ENCODE measurements at regions not wholly inside any gene's neighbourhood (a gene's known extent, or its start where the extent isn't known, plus 50 kb on each side); places are given as distances from the start of the nearest gene placed in this dataset.

- no peaks in the 10 kb centered on the region for H3K79me2 ChIP-seq (ENCODE audit: low read length)
- no peak overlapping the region for H3K4me3 ChIP-seq (ENCODE audit: low read length)
- no peaks in the 10 kb centered on the region for H3K9me2 ChIP-seq (replicated peaks; ENCODE audit: insufficient read depth, low read length)
- no peak overlapping the region for H3K4me2 ChIP-seq (ENCODE audit: low read depth, low read length)
- H3K9ac ChIP-seq (ENCODE audit: low read length): no peak overlapping the region
- H3K27me3 ChIP-seq (replicated peaks; ENCODE audit: insufficient read depth, low read length): no peaks in the 10 kb centered on the region
- TF ChIP-seq CTCF (IDR thresholded peaks at IDR 0.05; ENCODE audit: low read length): no peak
- TF ChIP-seq EZH2 (optimal IDR thresholded peaks at IDR 0.05; ENCODE audit: low read depth, low read length): no peak
- TF ChIP-seq EZH2phosphoT487 (IDR thresholded peaks at IDR 0.05; ENCODE audit: low read length): no peak
- H2AFZ ChIP-seq (ENCODE audit: low read length): no peak overlapping the region
- H3K9me3 ChIP-seq (replicated peaks; ENCODE audit: insufficient read depth, low read length): no peaks in the 10 kb centered on the region
- H4K20me1 ChIP-seq (ENCODE audit: insufficient read depth, low read length): no peaks in the 10 kb centered on the region
- DNase-seq: no peak
- H3K36me3 ChIP-seq (replicated peaks; ENCODE audit: insufficient read depth, low read length): no peaks in the 10 kb centered on the region
- no peak overlapping the region for H3K27ac ChIP-seq (ENCODE audit: low read length)
- no peaks in the 10 kb centered on the region for H3K4me1 ChIP-seq (ENCODE audit: low read length)
- no peaks in the 10 kb centered on the region for H3F3A ChIP-seq (ENCODE audit: insufficient read depth, low read length)
Observed at GRCh38 chr22:49487950-49488349, 339.7 kb downstream of the BRD1 start.

- TF ChIP-seq EZH2 (optimal IDR thresholded peaks at IDR 0.05; ENCODE audit: low read depth, low read length): no peak
- TF ChIP-seq EZH2phosphoT487 (IDR thresholded peaks at IDR 0.05; ENCODE audit: low read length): no peak
- no peak for TF ChIP-seq CTCF (IDR thresholded peaks at IDR 0.05; ENCODE audit: low read length)
- no peaks in the 10 kb centered on the region for H3K4me1 ChIP-seq (ENCODE audit: low read length)
- H2AFZ ChIP-seq (ENCODE audit: low read length): no peak overlapping the region
- H3K4me2 ChIP-seq (ENCODE audit: low read depth, low read length): no peak overlapping the region
- no peaks in the 10 kb centered on the region for H3K27me3 ChIP-seq (replicated peaks; ENCODE audit: insufficient read depth, low read length)
- H3K9me2 ChIP-seq (replicated peaks; ENCODE audit: insufficient read depth, low read length): no peaks in the 10 kb centered on the region
- no peak overlapping the region for H3K4me3 ChIP-seq (ENCODE audit: low read length)
- DNase-seq: no peak
- no peak overlapping the region for H3K27ac ChIP-seq (ENCODE audit: low read length)
- no peaks in the 10 kb centered on the region for H3K79me2 ChIP-seq (ENCODE audit: low read length)
- H3K9me3 ChIP-seq (replicated peaks; ENCODE audit: insufficient read depth, low read length): no peaks in the 10 kb centered on the region
- H3F3A ChIP-seq (ENCODE audit: insufficient read depth, low read length): no peaks in the 10 kb centered on the region
- H3K9ac ChIP-seq (ENCODE audit: low read length): no peak overlapping the region
- H3K36me3 ChIP-seq (replicated peaks; ENCODE audit: insufficient read depth, low read length): no peaks in the 10 kb centered on the region
- H4K20me1 ChIP-seq (ENCODE audit: insufficient read depth, low read length): no peaks in the 10 kb centered on the region
Observed at GRCh38 chr22:49486225-49486624, 341.4 kb downstream of the BRD1 start.

GRCh38 chr22:49483946-49484345, 343.7 kb downstream of the BRD1 start:
- H3K9me3 ChIP-seq (replicated peaks; ENCODE audit: insufficient read depth, low read length): no peaks in the 10 kb centered on the region
- H3K79me2 ChIP-seq (ENCODE audit: low read length): no peaks in the 10 kb centered on the region
- no peak for TF ChIP-seq EZH2 (optimal IDR thresholded peaks at IDR 0.05; ENCODE audit: low read depth, low read length)
- no peak for DNase-seq
- no peak overlapping the region for H3K9ac ChIP-seq (ENCODE audit: low read length)
- no peaks in the 10 kb centered on the region for H3F3A ChIP-seq (ENCODE audit: insufficient read depth, low read length)
- no peaks in the 10 kb centered on the region for H3K9me2 ChIP-seq (replicated peaks; ENCODE audit: insufficient read depth, low read length)
- no peaks in the 10 kb centered on the region for H3K27me3 ChIP-seq (replicated peaks; ENCODE audit: insufficient read depth, low read length)
- no peak overlapping the region for H2AFZ ChIP-seq (ENCODE audit: low read length)
- H3K4me2 ChIP-seq (ENCODE audit: low read depth, low read length): no peak overlapping the region
- H3K4me3 ChIP-seq (ENCODE audit: low read length): no peak overlapping the region
- no peak overlapping the region for H3K27ac ChIP-seq (ENCODE audit: low read length)
- no peaks in the 10 kb centered on the region for H3K36me3 ChIP-seq (replicated peaks; ENCODE audit: insufficient read depth, low read length)
- H4K20me1 ChIP-seq (ENCODE audit: insufficient read depth, low read length): no peaks in the 10 kb centered on the region
- H3K4me1 ChIP-seq (ENCODE audit: low read length): no peaks in the 10 kb centered on the region

GRCh38 chr22:49483281-49483870, 344.3 kb downstream of the BRD1 start:
- no peak for DNase-seq
- Histone ChIP-seq H3K27ac (ENCODE audit: low read length) (no peak overlapping the region), H3F3A (ENCODE audit: insufficient read depth, low read length) (no peaks in the 10 kb centered on the region), H3K27me3 (replicated peaks; ENCODE audit: insufficient read depth, low read length) (no peaks in the 10 kb centered on the region), H2AFZ (ENCODE audit: low read length) (no peak overlapping the region), H4K20me1 (ENCODE audit: insufficient read depth, low read length) (no peaks in the 10 kb centered on the region), H3K36me3 (replicated peaks; ENCODE audit: insufficient read depth, low read length) (no peaks in the 10 kb centered on the region), H3K9ac (ENCODE audit: low read length) (no peak overlapping the region), H3K9me2 (replicated peaks; ENCODE audit: insufficient read depth, low read length) (no peaks in the 10 kb centered on the region), H3K4me1 (ENCODE audit: low read length) (no peaks in the 10 kb centered on the region), H3K9me3 (replicated peaks; ENCODE audit: insufficient read depth, low read length) (no peaks in the 10 kb centered on the region), H3K79me2 (ENCODE audit: low read length) (no peaks in the 10 kb centered on the region), H3K4me2 (ENCODE audit: low read depth, low read length) (no peak overlapping the region), H3K4me3 (ENCODE audit: low read length) (no peak overlapping the region)
- no peak for TF ChIP-seq EZH2phosphoT487 (IDR thresholded peaks at IDR 0.05; ENCODE audit: low read length)
- no peak for TF ChIP-seq CTCF (IDR thresholded peaks at IDR 0.05; ENCODE audit: low read length)
- no peak for TF ChIP-seq EZH2 (optimal IDR thresholded peaks at IDR 0.05; ENCODE audit: low read depth, low read length)

All from MM.1S (cell line).